ENCODE measurements at regions not wholly inside any gene's neighbourhood (a gene's known extent, or its start where the extent isn't known, plus 50 kb on each side); places are given as distances from the start of the nearest gene placed in this dataset.

DNA sequence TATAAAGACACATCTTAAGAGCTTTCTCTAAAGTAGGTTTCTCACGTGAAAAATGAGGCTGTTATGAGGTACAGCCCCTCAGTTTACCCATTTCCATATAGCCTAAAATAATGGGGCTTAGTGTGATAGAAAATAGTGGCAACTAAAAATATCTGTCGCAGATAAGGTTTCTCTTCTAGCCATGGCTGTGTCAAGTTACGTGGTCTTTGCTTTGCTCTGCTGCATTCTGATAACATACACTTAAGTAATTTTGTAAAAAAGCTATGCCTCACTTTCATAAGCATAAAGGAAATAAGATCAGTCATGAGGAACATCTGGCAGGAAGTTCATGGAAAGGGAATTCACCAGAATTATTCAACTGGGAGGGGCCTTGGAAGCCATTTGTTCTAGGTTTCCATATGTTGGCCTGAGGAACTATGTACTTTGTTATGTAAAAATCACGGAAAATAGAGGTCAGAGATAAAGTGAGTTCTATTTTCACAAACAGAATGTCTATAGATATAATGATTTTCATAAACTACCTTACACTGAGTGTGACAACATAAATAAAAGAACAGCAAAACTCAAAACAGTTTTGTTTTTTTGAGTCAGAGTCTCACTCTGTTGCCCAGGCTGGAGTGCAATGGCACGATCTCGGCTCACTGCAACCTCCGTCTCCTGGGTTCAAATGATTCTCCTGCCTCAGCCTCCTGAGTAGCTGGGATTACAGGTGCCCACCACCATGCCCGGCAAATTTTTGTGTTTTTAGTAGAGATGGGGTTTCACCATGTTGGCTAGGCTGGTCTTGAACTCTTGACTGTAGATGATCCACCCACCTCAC, 195.6 kb upstream of the KRR1 start (continued):
- no peak for TF ChIP-seq ZNF140 (CRISPR knock-in tag; IDR thresholded peaks at IDR 0.05)
- TF ChIP-seq XRCC4 (IDR thresholded peaks at IDR 0.05; ENCODE audit: extremely low read depth, insufficient read depth, insufficient read length), result no peak
- no peak for TF ChIP-seq YBX1 (IDR thresholded peaks at IDR 0.05)
- TF ChIP-seq KDM2B (CRISPR knock-in tag; IDR thresholded peaks at IDR 0.05), result no peak
- no peak for TF ChIP-seq CBX1 (IDR thresholded peaks at IDR 0.05; ENCODE audit: low read depth)
- no peak for TF ChIP-seq U2AF2 (optimal IDR thresholded peaks at IDR 0.05; ENCODE audit: low read depth, low read length)
- peak; percentile 39; the same call in 1 of the 2 replicates for TF ChIP-seq CC2D1A (IDR thresholded peaks at IDR 0.05)
- no peak for TF ChIP-seq TSHZ1 (CRISPR knock-in tag; IDR thresholded peaks at IDR 0.05)
- TF ChIP-seq PTRF (tag; IDR thresholded peaks at IDR 0.05), result no peak
- no peak for TF ChIP-seq PHF20 (IDR thresholded peaks at IDR 0.05; ENCODE audit: partially characterized antibody)
- TF ChIP-seq MIER1 (IDR thresholded peaks at IDR 0.05; ENCODE audit: low read depth), result no peak
- TF ChIP-seq FOXK2 (conservative IDR thresholded peaks at IDR 0.05 in 1 of 2, IDR thresholded peaks at IDR 0.05 in 1 of 2; ENCODE audit: low read depth in 2 of 2), result peak; percentile 11 to 33; a peak in 1 of 4 replicates
- no peak for TF ChIP-seq RBFOX2 (IDR thresholded peaks at IDR 0.05; ENCODE audit: low read depth, low read length)
- TF ChIP-seq MTA1 (IDR thresholded peaks at IDR 0.05; ENCODE audit: borderline replicate concordance), result 0 out of 2 replicates have a peak, but pooled peaks have one; percentile 67
- TF ChIP-seq NFIX (CRISPR knock-in tag; IDR thresholded peaks at IDR 0.05; ENCODE audit: low read depth), result no peak
- 0 out of 4 replicates have a peak, but pooled peaks of 1 of the 2 experiments have one; percentile 30 for TF ChIP-seq ETV6 (IDR thresholded peaks at IDR 0.05; ENCODE audit: borderline replicate concordance in 1 of 2, low read depth in 2 of 2, low read length in 1 of 2)
- no peak for TF ChIP-seq ETV6 (CRISPR knock-in tag; IDR thresholded peaks at IDR 0.05; ENCODE audit: borderline replicate concordance)
- peak; percentile 39 for TF ChIP-seq DACH1 (IDR thresholded peaks at IDR 0.05; ENCODE audit: partially characterized antibody)
- TF ChIP-seq ZNF609 (CRISPR knock-in tag; IDR thresholded peaks at IDR 0.05; ENCODE audit: borderline replicate concordance), result no peak
- no peak for TF ChIP-seq ATF1 (CRISPR knock-in tag; IDR thresholded peaks at IDR 0.05)
- TF ChIP-seq ATF1 (tag; IDR thresholded peaks at IDR 0.05), result peak; percentile 55; the same call in 1 of the 2 replicates
- TF ChIP-seq TAF9B (IDR thresholded peaks at IDR 0.05; ENCODE audit: partially characterized antibody), result no peak
